ENCODE measurements at regions not wholly inside any gene's neighbourhood (a gene's known extent, or its start where the extent isn't known, plus 50 kb on each side); places are given as distances from the start of the nearest gene placed in this dataset.

DNA sequence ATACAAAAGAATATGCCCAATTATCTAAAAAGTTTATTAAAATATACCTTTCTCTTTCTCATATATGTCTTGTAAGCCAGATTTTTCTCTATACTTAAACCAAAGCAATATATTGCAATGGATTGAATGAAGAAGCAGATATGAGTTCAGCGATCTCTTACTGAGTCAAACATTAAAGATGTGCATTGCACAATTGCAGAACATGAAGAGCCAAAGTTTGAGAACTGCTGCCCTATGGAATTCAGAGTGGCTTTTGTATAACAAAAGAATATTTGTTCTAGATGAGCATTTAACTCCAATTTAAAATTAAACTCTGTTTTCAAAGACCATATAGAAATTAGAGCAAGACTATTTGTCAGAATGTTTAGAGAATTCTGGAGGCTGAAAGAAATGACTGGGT is 519.0 kb upstream of the DAB2 start:
- no peak for TF ChIP-seq POLR2A (IDR thresholded peaks at IDR 0.05)
- TF ChIP-seq, protein P1, sequence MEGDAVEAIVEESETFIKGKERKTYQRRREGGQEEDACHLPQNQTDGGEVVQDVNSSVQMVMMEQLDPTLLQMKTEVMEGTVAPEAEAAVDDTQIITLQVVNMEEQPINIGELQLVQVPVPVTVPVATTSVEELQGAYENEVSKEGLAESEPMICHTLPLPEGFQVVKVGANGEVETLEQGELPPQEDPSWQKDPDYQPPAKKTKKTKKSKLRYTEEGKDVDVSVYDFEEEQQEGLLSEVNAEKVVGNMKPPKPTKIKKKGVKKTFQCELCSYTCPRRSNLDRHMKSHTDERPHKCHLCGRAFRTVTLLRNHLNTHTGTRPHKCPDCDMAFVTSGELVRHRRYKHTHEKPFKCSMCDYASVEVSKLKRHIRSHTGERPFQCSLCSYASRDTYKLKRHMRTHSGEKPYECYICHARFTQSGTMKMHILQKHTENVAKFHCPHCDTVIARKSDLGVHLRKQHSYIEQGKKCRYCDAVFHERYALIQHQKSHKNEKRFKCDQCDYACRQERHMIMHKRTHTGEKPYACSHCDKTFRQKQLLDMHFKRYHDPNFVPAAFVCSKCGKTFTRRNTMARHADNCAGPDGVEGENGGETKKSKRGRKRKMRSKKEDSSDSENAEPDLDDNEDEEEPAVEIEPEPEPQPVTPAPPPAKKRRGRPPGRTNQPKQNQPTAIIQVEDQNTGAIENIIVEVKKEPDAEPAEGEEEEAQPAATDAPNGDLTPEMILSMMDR (IDR thresholded peaks at IDR 0.05) = no peak

All from uterus (tissue), 2 donors.